SHP77 treated with DMSO at 0.1 percent for 48 hours (cell line): ENCODE measurements at regions not wholly inside any gene's neighbourhood (a gene's known extent, or its start where the extent isn't known, plus 50 kb on each side); places are given as distances from the start of the nearest gene placed in this dataset.
"Not testable (repeated sequence)": the region's sequence is repeated elsewhere in the genome, so short reads cannot be mapped to it uniquely, and the experiment has no call there.

Experiments used
- DNase-seq: peaks from one replicate; lab custom pipeline; 2025; lab: John Stamatoyannopoulos, UW

GRCh38 chr12:127463237-127463636 lies 803.7 kb upstream of the TMEM132C start:
- no peak for DNase-seq

- no peak for DNase-seq
Measured at GRCh38 chr12:127469331-127469730, 797.6 kb upstream of the TMEM132C start.

GRCh38 chr12:127473766-127474165 lies 793.2 kb upstream of the TMEM132C start:
- no peak for DNase-seq

- no peak for DNase-seq
Measured at GRCh38 chr12:127479256-127479655, 787.7 kb upstream of the TMEM132C start.

- no peak for DNase-seq
Measured at GRCh38 chr12:127480775-127481314, 786.1 kb upstream of the TMEM132C start.

GRCh38 chr12:127482950-127483349 lies 784.0 kb upstream of the TMEM132C start:
- DNase-seq = no peak

- no peak for DNase-seq
Measured at GRCh38 chr12:127485528-127485927, 781.4 kb upstream of the TMEM132C start.

GRCh38 chr12:127487031-127487430 lies 779.9 kb upstream of the TMEM132C start:
- no peak for DNase-seq

GRCh38 chr12:127489061-127489460 lies 777.9 kb upstream of the TMEM132C start:
- DNase-seq = no peak

GRCh38 chr12:127494961-127495915 lies 771.7 kb upstream of the TMEM132C start:
- DNase-seq = no peak

- DNase-seq = no peak
Measured at GRCh38 chr12:127496255-127496654, 770.7 kb upstream of the TMEM132C start.

GRCh38 chr12:127500512-127501035 lies 766.4 kb upstream of the TMEM132C start:
- DNase-seq = no peak

GRCh38 chr12:127501916-127502315 lies 765.1 kb upstream of the TMEM132C start:
- DNase-seq = no peak

GRCh38 chr12:127503246-127503645 lies 763.7 kb upstream of the TMEM132C start:
- DNase-seq = no peak

- DNase-seq = not testable (repeated sequence)
Measured at GRCh38 chr12:127503996-127504395, 763.0 kb upstream of the TMEM132C start.

GRCh38 chr12:127504874-127505273 lies 762.1 kb upstream of the TMEM132C start:
- DNase-seq = no peak

GRCh38 chr12:127507341-127507740 lies 759.6 kb upstream of the TMEM132C start:
- DNase-seq = no peak

- no peak for DNase-seq
Measured at GRCh38 chr12:127509066-127509778, 757.7 kb upstream of the TMEM132C start.

- DNase-seq = no peak
Measured at GRCh38 chr12:127515941-127516340, 751.0 kb upstream of the TMEM132C start.

- no peak for DNase-seq
Measured at GRCh38 chr12:127516467-127516866, 750.5 kb upstream of the TMEM132C start.

- DNase-seq = no peak
Measured at GRCh38 chr12:127519779-127520178, 747.2 kb upstream of the TMEM132C start.

- DNase-seq = no peak
Measured at GRCh38 chr12:127526925-127527324, 740.0 kb upstream of the TMEM132C start.

GRCh38 chr12:127528551-127528950 lies 738.4 kb upstream of the TMEM132C start:
- no peak for DNase-seq
